Activated CD8-positive, alpha-beta memory T cell treated with anti-CD3 and anti-CD28 coated beads, Interleukin-2, amount 50 U/mL, for 24 hours (primary cell): ENCODE measurements at regions not wholly inside any gene's neighbourhood (a gene's known extent, or its start where the extent isn't known, plus 50 kb on each side); places are given as distances from the start of the nearest gene placed in this dataset.
"Not testable (repeated sequence)": the region's sequence is repeated elsewhere in the genome, so short reads cannot be mapped to it uniquely, and the experiment has no call there.

Experiments used
- DNase-seq: peaks from one replicate; pipeline ENCODE4 v3.0.0-alpha.2; 2020; ENCODE audit errors: extremely low read depth

DNA sequence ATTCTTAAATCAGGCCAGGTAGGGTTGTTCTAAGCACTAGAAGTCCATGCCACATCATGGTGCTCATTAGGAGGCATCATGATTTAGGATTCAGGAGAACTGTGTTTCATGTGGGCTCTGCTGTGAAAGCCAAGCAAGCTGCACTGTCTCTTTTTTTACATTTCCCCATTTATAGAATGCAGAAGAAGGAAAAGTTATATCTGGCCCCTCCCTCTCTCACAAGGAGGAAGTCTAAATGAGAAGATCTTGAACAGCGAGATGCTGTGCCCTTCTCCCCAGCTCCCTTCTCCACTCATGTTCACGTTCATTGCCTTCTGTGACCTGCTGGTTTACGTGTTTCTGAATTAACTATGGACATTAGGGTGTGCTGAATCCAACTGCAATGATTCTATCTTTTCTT, 178.5 kb upstream of the RASGRP1 start:
- DNase-seq = no peak

DNA sequence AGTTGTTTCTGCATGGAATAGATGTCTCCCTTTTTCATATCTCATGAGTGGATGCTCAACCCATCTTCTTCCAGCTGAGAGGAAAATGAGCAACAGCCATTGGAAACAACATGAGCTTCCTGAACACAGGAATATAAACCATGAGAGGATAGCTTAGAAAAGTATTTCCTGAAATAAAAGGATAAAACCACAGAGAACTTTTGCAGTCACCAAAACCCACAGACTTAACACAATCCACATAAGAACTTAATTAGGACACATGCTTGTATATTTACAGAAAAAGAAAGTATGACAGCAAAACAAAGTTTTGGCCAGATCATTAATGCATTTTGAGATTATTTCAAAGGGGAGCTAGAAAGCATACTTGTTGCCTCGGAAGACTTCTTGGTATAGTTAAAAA, 180.5 kb upstream of the RASGRP1 start:
- no peak for DNase-seq

DNA sequence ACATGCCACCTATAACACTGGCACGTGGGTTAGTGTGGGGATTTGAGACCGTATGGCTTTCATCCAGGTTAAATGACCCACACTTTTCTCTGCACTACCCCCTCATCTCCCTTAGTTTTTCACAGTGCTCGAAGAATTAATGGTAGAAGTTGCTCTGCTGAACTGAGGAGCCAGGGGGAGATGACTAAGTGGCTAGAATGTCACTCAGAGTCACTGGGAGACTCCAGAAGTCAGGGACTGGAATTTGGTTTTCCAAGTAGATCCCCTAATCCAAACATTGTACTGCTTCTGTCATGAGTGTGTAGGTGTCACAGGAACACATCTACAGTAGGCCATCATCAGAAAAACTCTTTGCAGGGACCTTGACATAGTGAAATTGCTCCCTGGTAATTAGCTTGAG, 181.0 kb upstream of the RASGRP1 start:
- no peak for DNase-seq

GRCh38 chr15:38746211-38746610, 181.6 kb upstream of the RASGRP1 start:
- DNase-seq = no peak

DNA sequence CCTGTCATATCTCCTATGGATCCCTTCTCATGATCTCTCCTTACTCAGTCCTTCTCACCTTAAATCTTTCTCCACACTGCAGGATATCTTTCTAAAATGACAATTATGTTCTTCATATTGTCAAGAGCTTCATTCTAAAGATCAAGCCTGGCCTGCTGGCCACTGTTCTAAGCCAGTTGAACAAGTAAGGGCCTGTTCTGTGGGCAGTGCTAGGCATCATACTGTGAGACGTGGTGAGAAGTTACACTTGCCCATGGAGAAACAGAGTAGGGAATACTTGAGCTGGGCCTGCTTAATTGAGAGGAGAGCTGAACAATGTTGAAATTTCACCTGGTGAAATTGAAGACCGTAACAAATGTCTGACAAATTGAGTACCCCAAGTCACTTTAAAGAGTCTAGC, 184.1 kb upstream of the RASGRP1 start:
- no peak for DNase-seq

DNA sequence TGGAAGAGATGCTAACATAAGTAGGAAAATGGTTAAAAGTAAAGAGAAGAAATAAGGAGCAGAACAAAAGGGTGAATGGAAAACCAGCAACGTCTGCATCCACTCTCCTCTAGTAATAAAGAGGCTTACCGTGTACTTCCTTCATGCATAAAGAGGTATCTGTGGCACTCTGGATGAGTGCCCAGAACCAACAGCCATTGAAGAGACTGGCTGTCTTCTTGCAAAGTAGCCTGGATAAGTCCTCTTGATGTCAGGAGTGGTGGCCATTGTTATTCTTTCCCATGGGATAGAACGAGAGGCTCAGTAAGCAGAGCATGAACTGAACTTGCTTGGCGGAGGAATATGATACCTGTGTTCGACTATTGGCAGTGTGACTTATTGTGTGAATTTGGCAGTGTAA, 186.2 kb upstream of the RASGRP1 start:
- DNase-seq = no peak

GRCh38 chr15:38755718-38756117, 191.1 kb upstream of the RASGRP1 start:
- DNase-seq = no peak

DNA sequence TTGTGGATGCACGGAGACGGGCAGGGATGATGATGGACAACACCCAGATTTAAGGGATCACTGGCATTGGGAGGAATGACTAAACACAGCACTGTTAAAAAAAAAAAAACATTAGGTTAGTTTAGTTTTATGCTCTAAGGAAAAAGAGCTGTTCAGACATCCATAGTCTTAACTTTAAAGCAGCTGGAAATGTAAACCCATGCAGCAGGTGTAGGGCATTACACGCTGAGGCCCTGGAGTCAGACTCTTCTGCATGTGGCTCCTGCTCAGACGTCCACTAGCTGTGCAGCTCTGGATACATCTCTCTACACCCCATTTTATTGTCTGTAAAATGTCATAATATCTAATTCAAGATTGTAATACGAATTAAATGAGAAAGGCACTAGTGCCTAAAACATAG, 191.8 kb upstream of the RASGRP1 start:
- DNase-seq = no peak

GRCh38 chr15:38758043-38758442, 193.4 kb upstream of the RASGRP1 start:
- no peak for DNase-seq

GRCh38 chr15:38761681-38762080, 197.1 kb upstream of the RASGRP1 start:
- DNase-seq = no peak

DNA sequence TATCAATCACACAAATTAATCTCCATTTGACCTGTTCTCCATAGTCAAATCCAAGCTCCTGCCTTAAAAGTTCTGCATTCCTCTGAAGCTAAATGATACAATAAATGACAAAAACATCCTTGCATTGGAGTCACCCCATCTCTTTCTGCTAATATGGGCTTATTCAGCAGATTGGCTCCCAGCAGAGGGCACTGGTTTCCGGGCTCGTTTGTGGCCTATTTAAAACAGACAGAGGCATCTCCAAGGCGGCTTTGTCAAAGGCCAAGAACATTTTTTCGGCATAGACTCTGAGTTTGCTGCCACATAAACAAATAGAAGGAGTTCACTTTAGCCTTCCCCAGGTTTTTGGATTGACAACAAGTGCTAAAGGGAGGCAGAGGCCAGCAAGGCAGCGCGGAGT, 204.4 kb upstream of the RASGRP1 start:
- DNase-seq = no peak

GRCh38 chr15:38769492-38769891, 204.9 kb upstream of the RASGRP1 start:
- no peak for DNase-seq

- not testable (repeated sequence) for DNase-seq
Observed at GRCh38 chr15:38774076-38774475, 209.5 kb upstream of the RASGRP1 start.

- no peak for DNase-seq
Observed at GRCh38 chr15:38781196-38781595, 216.6 kb upstream of the RASGRP1 start.

DNA sequence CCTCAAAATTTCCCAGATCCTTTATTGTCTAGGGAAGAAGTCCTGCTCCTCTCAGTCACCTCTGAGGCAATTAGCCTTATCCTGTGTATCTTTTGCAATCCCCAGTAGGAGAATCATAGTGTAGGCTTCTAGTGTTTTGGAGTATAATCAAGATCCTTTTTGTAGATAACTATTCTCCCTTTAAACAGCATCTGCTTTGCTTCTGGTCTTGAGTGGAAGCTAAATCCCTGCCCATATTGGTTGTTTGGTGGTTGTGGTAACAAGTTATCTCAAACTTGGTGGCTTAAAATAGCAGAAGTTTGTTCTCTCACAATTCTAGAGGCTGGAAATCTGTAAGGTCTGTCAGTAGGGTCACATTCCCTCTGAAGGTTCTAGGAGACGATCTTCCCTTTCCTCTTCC, 217.5 kb upstream of the RASGRP1 start:
- DNase-seq = no peak

GRCh38 chr15:38788918-38789317, 224.3 kb upstream of the RASGRP1 start:
- no peak for DNase-seq

GRCh38 chr15:38789566-38789965, 225.0 kb upstream of the RASGRP1 start:
- DNase-seq = no peak

DNA sequence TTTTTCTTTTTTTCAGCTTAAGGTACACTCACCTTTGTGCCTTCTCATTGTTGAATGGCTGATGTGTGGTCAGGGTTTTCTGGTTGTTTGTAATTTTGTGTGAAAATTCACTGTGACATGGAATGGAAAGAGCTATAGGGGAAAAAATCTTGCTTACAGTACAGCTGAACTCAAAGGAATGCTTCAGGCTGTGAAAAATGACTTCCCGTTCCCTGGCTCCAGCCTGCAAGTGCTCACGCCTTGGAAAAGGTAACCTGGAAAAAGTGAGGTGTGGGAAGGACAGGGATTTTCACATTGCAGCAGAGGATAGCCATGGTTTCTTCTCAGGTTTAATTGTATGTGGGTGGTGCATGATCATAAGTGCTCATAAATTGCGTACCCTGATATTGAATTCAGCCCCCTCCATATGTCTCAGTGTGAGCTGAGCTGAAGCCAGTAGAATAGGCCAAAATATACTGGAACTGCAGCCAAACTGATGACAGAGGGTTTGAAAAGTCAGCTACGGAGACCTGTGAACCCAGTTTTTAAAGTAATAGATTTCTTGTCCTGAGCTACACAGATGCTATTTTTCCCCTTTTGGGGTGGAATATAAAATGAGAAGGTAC, 228.7 kb upstream of the RASGRP1 start:
- DNase-seq = no peak

- DNase-seq = no peak
Observed at GRCh38 chr15:38795471-38796245, 231.0 kb upstream of the RASGRP1 start.

GRCh38 chr15:38796589-38796988, 232.0 kb upstream of the RASGRP1 start:
- DNase-seq = no peak

DNA sequence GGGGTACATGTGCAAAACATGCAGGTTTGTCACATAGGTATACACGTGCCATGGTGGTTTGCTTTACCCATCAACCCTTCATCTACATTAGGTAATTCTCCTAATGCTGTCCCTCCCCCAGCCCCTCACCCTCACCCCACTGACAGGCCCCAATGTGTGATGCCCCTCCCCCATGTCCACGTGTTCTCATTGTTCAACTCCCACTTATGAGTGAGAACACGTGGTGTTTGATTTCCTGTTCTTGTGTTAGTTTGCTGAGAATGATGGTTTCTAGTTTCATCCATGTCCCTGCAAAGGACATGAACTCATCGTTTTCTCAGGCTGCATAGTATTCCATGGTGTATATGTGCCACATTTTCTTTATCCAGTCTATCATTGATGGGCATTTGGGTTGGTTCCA, 232.9 kb upstream of the RASGRP1 start:
- not testable (repeated sequence) for DNase-seq

GRCh38 chr15:38799202-38799601, 234.6 kb upstream of the RASGRP1 start:
- not testable (repeated sequence) for DNase-seq

DNA sequence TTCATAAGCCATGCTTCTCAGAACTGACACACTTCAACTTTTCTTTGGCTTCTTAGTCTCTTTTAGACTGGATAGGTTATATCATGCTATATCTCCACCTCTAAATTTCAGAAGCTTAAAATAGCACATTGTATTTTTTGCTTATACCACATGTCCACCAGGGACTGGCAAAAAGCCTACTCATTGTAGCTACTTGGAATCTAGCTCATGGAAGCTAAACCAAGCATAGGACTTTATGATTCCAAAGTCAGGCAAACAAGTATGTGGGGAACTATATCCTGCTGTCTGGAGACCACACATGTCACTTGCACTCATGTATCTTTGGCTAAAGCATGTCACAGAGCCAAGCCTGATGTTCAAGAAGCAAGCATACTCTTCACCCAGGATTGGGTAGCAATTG, 245.0 kb upstream of the RASGRP1 start:
- no peak for DNase-seq

DNA sequence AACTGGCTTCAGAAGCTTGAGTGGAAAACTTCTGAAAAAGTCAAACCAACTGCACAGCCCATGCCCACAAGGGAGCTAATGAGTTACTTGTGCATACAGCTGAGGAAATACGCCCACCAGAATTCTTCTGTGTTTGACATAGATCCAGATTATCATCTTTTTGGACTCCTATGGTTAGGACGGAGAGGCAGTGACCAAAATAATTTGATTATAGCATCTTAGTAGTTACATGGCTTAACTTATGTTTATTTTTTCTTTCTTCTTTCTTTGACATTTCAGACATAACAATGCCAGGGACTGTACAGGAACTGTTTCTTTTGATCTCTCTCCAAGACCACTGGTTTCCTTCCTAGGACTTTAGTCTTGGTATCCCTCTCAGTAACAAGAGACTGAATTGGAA, 246.1 kb upstream of the RASGRP1 start:
- no peak for DNase-seq
